ENCODE measurements at regions not wholly inside any gene's neighbourhood (a gene's known extent, or its start where the extent isn't known, plus 50 kb on each side); places are given as distances from the start of the nearest gene placed in this dataset.

DNA sequence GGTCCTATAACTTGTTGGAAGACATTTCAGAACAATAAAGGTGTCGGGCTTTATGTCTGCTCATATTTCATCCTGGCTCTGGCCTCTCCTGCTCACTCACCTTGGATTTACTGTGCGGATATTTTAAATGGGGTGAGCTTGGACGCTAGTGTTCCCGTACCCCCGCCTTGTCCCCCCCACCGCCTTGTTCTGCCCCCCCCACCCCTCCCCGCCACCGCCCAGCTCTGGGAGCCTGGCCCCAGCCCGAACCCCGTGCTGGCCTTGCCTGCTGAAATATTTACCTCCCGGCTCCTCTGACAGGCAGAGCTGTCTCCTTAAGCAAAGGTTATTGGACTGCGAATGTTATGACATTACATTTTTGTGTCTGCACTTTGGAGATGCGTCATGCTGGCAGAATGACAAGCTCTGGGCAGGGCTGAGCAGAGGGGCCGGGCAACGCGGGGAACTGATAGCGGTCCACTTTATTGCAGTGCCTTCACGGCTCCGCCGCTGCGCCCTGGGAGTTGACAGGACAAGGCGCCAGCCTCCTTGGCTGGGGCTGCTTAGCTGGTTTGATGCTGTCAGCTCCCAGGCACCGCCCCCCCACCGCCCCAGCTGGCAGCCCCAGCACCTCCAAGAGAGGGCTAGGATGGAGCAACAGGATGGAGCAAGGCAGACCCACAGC lies 222.5 kb upstream of the GSE1 start:
- TF ChIP-seq, protein P1, sequence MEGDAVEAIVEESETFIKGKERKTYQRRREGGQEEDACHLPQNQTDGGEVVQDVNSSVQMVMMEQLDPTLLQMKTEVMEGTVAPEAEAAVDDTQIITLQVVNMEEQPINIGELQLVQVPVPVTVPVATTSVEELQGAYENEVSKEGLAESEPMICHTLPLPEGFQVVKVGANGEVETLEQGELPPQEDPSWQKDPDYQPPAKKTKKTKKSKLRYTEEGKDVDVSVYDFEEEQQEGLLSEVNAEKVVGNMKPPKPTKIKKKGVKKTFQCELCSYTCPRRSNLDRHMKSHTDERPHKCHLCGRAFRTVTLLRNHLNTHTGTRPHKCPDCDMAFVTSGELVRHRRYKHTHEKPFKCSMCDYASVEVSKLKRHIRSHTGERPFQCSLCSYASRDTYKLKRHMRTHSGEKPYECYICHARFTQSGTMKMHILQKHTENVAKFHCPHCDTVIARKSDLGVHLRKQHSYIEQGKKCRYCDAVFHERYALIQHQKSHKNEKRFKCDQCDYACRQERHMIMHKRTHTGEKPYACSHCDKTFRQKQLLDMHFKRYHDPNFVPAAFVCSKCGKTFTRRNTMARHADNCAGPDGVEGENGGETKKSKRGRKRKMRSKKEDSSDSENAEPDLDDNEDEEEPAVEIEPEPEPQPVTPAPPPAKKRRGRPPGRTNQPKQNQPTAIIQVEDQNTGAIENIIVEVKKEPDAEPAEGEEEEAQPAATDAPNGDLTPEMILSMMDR (IDR thresholded peaks at IDR 0.05; ENCODE audit: insufficient read depth, low read depth, low read length) = no peak
- TF ChIP-seq EZH2 (IDR thresholded peaks at IDR 0.05; ENCODE audit: insufficient read depth, low read length) = no peak
